ENCODE measurements at regions not wholly inside any gene's neighbourhood (a gene's known extent, or its start where the extent isn't known, plus 50 kb on each side); places are given as distances from the start of the nearest gene placed in this dataset.
"Not testable (repeated sequence)": the region's sequence is repeated elsewhere in the genome, so short reads cannot be mapped to it uniquely, and the experiment has no call there.

GRCh38 chr1:146630302-146630701 lies 307.8 kb upstream of the NBPF12 start:
- DNase-seq, result not testable (repeated sequence)

DNA sequence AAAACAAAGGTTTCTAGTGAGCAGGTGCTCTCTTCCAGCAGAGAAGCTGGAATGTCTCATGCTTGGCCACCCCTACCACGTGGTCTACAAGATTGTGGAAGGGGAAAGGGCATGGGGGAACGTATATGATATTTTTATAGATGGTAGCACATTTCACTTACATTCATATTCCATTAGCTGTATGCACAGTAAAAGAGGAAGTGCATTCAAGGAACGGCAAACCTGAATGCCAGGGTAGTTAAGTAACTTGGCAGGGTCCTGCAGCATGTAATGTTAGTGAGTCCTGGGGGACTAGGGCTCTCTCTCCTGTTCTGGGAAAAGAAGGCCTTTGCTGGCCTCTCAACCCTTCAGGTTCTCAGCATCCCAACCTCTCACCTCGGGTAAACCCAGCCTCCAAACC lies 319.5 kb upstream of the NBPF12 start:
- not testable (repeated sequence) for DNase-seq

- DNase-seq, result not testable (repeated sequence)
Observed at GRCh38 chr1:146604681-146605080, 333.4 kb upstream of the NBPF12 start.

- DNase-seq, result not testable (repeated sequence)
Observed at GRCh38 chr1:146600720-146601307, 337.3 kb upstream of the NBPF12 start.

- DNase-seq, result not testable (repeated sequence)
Observed at GRCh38 chr1:146599906-146600305, 338.2 kb upstream of the NBPF12 start.

DNA sequence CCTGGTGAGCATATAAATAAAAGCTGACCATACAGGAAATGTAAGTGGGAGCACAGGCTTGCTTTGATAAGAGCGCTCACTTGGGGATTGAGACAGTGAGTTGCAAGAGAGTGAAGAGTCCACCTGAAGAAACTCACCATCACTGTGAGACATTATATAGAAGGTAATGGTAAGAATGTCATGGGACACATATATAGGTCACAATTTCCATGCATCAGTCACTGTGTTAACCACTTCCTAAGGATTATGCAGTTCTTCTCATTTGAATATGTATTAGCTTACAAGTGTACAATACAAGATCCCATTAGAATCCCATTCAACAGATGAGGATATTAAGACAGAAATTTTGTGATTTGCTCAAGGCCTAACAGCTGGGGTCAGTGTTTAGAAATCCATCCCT lies 352.4 kb upstream of the NOTCH2NLA start:
- DNase-seq, result not testable (repeated sequence)

DNA sequence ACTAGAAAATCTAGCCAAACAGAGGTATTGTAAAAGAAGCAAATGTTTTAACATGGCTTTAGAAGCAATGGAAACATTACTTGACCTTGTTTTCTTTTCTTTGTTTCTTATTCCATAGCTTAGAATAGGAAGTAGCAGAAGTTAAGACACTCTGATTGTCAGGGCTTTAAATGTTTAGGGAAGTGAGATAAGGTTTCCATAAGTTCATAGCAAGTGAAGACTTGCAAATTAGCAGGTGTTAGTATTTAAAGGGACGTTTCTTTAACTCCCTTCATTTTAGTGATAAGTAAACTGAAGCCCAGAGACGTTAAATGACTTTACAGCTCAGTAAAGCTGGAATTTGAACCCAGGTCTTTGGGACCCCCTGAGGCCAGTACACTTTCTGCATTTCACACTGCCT lies 338.7 kb upstream of the NOTCH2NLA start:
- not testable (repeated sequence) for DNase-seq

- DNase-seq, result not testable (repeated sequence)
Observed at GRCh38 chr1:146558032-146558431, 329.2 kb upstream of the NOTCH2NLA start.

GRCh38 chr1:146556405-146556804 lies 327.6 kb upstream of the NOTCH2NLA start:
- not testable (repeated sequence) for DNase-seq

DNA sequence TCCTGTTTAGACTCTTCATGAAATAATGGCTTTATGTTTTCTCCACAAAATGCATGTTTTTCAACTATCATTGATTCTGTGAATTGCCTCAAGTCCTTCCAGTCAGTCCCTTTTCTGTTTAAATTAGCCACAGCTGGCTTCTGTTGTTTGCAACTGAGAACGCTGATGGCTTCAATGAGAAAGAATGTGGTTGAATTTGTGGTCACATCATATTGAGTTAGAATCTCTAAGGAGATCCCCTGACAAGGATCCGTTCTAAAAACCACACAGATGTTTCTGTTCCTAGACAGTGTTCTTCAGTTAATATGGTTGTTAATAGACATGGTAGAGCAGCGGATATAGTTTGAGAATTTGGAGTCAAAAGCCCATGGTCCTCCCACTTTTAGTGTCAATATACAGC lies 323.6 kb upstream of the NOTCH2NLA start:
- not testable (repeated sequence) for DNase-seq

GRCh38 chr1:146548684-146549083 lies 319.9 kb upstream of the NOTCH2NLA start:
- not testable (repeated sequence) for DNase-seq

- not testable (repeated sequence) for DNase-seq
Observed at GRCh38 chr1:146546189-146546588, 317.4 kb upstream of the NOTCH2NLA start.

DNA sequence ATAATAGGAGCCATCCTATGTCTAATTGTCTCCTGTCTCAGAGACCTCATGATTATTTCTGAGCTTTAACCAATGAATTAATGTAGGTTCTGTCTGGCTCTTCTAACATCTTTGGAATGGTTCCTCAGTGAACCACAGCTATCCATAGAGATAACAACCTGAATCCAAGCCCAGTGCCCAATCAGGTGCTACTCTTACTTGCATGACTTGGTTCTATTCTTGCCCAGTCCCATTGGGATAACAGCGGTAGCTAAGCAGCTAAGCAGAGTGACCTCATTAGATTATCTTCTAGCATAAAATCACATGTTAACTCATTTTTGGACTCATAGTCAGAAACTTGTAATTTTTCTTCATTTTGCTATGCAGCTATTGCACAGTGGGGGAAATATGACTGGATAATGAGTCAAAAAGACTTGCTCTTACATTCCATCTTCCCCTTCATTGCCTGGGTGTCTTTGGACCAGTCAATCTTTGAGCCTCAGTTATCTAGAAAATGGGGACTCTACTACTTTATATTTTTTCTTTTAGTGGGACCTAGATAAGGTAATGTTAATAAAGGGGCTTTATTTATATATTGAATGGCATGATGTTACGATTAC lies 309.1 kb upstream of the NOTCH2NLA start:
- not testable (repeated sequence) for DNase-seq

DNA sequence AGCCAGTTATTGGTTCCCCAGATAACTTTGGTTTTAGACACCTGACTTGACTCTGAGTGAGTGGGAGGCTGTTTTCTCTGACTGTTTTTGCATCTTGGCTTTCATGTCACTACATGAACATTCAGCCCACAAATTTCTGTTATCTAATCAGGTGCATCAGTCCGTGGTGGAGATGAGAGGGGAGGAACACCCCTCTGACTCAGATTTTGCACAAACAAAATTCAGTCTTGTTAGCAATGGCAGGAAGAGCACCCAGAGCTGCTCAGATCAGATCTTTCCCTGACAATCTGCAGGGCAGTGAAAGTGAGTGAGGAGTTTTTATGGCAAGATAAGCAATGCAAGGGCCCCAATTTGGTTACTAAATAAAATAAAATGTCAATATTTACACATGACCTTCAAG lies 307.2 kb upstream of the NOTCH2NLA start:
- not testable (repeated sequence) for DNase-seq

GRCh38 chr1:146535575-146535974 lies 306.8 kb upstream of the NOTCH2NLA start:
- not testable (repeated sequence) for DNase-seq

GRCh38 chr1:146530958-146531357 lies 302.1 kb upstream of the NOTCH2NLA start:
- DNase-seq, result not testable (repeated sequence)

- not testable (repeated sequence) for DNase-seq
Observed at GRCh38 chr1:146522812-146523211, 294.0 kb upstream of the NOTCH2NLA start.

- DNase-seq, result not testable (repeated sequence)
Observed at GRCh38 chr1:146522345-146522744, 293.5 kb upstream of the NOTCH2NLA start.

DNA sequence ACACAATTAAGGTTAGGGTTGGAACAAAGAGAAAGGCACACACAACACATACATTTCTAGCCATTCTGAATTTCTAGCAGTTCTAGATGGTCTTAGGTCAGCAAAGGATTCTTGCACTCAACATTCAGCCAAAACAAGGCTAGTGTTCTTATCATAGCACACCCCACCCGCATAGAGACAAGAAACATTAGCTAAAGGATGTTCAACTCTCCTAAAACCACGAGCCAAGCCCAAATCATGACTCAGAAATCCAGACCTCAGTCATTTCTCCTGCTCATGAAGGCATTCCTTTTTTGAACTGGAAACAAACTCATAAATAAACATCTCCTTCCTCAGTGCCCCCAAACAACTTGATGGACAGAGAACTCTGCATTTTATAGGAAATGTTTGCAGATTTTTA lies 293.0 kb upstream of the NOTCH2NLA start:
- not testable (repeated sequence) for DNase-seq

DNA sequence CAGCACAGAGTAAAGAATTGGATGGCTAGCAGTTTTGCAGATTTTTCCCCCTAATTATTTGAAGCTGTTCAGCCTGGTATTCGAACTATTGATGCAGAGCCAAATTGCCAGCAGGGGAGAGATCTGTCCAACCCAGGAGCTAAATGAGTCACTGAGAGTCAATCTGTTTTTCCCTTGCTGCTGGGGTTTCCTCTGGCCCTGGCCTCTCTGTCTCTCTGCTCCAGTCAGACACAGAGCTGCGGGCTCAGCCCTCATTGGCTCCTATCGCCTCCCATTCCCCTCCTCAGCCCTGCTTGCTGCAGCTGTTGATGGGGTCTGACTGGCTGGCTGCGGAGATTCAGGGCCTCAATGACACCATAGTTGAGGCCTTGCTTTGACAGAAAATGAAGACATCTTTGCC lies 284.9 kb upstream of the NOTCH2NLA start:
- not testable (repeated sequence) for DNase-seq

GRCh38 chr1:146511047-146511777 lies 282.4 kb upstream of the NOTCH2NLA start:
- DNase-seq, result not testable (repeated sequence)

DNA sequence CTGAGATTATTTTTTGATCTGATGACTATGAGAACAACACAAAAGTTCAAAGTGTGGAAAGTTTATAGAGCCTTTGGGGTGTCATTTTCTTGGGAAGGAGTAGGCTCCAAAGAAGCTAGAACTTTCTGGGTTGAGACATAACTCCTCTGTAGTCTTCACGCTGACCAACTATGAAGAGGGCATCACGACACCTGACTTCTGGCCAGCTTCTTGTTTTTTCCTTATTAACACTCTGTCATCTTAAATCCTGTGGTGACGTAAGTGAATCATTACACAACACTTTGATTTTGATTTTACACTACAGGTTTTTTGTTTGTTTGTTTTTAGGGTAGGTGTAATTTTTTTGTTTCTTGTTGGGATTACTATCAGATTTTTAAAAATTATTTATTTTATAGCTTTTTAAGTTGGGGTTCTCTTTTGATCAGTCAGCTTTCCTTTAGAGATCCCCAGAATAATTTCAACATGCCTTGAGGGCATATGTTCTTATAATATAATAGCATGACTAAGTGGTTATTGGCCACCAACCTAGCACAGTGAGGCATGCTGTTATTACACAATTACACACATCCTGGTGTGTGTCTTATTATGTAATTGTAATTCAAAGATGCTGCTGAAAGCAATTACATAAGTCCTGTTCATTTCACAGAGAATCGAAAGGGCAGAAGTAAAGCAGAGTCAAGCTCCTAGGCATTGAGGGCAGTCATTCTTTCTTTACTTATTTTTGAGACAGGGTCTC lies 281.6 kb upstream of the NOTCH2NLA start:
- DNase-seq, result not testable (repeated sequence)

DNA sequence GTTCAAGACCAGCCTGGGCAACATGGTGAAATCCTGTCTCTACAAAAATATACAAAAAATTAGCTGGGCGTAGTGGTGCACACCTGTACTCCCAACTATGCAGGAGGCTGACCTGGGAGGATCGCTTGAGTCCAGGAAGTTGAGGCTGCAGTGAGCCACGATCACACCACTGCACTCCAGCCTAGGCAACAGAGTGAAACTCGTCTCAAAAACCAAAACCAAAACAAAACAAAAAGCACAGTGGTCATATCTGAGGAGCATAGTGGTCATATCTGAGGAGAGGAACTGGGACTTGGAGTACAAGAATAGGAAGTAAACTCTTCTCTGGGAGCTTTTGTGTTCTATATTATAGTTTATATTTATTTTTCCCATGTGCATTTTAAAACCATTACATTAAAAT lies 275.3 kb upstream of the NOTCH2NLA start:
- DNase-seq, result not testable (repeated sequence)

All from amniotic stem cell (primary cell).